HG02763 (cell line): ENCODE measurements at regions not wholly inside any gene's neighbourhood (a gene's known extent, or its start where the extent isn't known, plus 50 kb on each side); places are given as distances from the start of the nearest gene placed in this dataset.
"Not testable (repeated sequence)": the region's sequence is repeated elsewhere in the genome, so short reads cannot be mapped to it uniquely, and the experiment has no call there.

Experiments used
- ATAC-seq: cut with Tn5 transposase; IDR thresholded peaks from one replicate; pipeline ENCODE4 v1.9.1; 2021; ENCODE audit warnings: mild to moderate bottlenecking, moderate library complexity; ENCODE audit not compliant: unreplicated experiment

DNA sequence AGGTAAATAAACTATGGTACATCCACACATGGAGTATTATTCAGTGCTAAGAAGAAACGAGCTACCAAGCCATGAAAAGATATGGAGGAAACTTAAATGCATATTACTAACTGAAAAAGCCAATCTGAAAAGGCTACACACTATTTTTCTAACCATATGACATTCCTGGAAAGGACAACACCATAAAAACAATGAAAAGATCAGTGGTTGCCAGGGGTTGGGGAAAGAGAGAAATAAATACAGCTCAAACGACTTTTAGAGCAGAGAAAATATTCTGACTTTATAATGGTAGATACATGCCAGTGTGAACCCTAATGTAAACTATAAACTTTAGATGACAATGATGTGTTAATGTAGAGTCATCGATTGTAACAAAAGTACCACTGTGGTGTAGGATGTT is 225.9 kb upstream of the BTBD3 start:
- ATAC-seq, result no peak

DNA sequence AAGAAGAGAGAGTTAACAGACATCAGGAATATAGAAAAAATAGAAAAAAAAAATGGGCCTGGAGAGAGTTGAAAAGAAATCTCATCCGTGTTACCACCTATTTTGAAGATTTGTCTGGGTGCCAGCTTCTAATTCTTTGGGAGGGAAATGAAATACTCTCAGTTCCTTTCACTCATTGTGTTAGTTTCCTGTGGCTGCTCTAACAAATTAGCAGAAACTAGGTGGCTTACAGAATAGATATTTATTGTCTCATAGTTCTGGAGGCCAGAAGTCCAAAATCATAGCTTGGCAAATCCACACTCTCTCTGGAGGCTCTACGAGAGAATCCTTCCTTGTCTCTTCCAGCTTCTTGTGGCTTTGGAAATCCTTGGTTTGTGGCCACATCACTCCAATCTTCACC is 225.1 kb upstream of the BTBD3 start:
- ATAC-seq, result no peak

DNA sequence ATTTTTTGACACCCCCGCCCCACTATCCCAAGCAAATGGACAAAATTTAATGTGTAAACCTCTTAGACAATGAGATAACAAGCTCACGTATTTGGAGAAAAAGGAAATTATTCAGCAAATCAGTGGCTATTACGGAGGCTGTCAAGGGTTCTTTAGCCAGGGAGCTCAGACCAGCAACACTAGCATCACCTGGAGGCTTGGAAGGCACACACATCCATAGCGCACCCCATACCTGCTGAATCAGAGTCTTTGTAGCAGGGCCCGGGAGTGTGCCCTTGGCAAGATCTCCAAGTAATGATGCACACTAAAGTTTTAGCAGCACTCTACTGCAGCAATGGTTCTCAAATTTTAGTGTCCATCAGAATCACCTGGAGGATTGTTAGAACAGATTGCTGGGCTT is 223.2 kb upstream of the BTBD3 start:
- ATAC-seq, result no peak

DNA sequence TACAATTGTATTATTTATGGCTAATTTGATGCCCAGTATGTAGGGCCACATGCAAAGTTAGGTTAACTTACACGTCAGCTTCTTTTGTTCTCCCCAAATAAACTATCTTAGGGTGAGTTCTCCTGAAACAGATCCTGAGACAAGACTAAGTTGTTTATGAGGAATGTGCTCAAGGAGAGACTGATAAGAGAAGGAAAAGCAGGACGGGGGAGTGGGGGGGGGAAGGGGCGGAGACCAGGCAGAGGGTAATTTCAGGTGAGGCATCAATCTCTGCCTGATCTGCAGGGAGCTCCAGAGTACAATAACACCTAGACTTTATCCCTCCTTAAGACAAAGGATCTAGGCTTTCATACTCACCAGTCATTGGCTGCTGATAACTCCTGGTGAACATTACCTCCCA is 220.6 kb upstream of the BTBD3 start:
- ATAC-seq, result no peak

DNA sequence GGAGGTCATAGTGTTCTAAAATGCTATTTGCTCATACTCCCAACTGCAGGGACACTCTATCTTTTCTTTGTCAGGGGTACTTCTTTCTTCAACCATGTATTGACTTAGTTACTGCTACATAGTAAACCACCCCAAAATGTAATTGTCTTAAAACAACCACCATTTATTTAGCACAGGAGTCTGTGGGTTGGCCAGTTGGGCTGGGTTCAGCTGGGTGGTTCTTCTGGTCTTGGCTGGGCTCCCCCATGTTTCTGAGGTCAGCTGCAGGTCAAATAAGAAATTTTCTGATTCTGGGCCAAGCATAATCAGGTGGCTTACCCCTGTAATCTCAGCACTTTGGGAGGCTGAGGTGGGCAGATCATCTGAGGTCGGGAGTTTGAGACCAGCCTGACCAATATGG is 220.0 kb upstream of the BTBD3 start:
- no peak for ATAC-seq

DNA sequence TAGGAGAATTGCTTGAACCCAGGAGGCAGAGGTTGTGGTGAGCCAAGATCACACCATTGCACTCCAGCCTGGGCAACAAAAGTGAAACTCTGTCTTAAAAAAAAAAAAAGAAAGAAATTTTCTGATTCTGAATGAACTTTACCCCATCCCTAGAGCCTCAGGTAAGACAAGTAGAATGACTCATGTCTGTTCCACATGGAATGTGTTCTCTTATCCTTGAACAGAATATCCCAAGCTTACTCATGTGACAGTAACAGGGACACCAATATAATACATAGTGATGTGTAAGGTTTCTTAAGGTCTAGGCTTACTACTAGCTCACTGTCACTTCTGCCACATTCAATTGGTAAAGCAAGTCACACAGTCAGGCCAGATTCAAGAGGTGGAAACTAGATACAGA is 219.6 kb upstream of the BTBD3 start:
- no peak for ATAC-seq

DNA sequence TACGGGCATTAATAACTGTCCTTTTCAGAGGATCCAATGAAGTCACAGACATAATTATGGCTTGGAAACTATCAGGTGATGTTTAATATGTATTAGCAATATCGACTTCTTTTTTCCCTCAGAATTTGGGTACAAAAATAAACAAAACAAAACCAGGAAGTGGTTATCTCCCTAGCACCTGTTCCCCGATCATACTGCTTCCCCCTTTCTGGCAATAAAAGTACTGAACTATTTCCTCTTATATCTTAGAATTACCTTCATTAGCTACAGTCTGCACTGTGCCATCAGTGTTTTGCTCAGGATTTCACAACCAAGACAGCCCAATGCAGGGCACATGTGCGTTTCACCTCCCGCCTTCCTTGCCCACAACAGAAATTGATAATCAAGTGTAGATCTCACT is 216.9 kb upstream of the BTBD3 start:
- no peak for ATAC-seq

DNA sequence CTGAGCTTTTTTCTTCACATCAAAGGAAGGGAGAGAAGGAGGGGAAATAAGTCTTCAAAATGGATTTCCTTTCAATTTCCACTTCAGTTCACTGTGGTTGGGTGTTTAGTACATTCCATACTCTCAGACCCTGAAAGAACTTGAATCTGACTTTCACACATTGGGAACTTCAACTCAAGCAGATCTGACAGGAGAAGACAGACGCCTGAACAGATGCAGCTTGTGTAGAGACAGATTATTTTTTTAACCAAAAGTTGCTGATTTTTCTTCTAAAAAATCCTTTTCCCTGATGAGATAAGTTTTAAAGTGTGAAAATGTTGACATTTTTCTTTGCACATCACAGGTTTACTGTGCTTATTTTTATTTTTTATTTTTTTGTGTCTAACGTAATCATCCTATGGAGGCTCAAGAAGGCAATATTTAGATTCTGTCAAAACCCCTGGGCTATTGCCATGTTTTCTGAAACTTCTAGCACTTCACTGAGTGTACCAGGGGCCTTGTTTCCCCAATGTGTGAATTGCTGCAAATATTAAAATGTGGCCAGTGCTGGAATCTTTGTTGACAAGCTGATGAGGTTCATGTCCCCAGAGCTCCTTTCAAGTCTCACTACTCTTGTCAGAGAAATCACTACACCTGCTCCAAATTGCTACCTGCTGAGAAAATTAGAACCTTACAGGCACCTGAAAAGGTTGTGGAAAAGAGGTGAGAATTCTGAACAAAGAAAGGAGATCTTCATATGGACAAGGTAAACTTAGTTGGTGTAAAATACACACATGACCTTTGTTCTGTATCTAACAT is 214.8 kb upstream of the BTBD3 start:
- ATAC-seq, result no peak

DNA sequence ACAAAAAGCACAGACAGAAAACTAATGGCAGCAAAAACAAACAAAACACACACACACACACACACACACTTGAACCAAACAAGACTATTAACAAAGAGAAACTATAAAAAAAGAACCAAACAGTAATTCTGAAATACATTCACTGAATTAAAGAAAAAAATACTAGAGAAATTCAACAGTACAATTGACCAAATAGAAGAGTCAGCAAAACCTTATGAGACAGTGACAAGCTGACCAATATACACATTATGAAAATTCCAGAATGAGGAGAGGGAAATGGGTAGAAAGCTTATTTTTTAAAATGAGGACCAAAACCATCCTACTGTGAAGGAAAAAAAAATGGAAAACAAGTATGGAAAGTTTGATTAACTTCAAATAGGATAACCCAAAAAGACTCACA is 212.2 kb upstream of the BTBD3 start:
- ATAC-seq, result no peak

DNA sequence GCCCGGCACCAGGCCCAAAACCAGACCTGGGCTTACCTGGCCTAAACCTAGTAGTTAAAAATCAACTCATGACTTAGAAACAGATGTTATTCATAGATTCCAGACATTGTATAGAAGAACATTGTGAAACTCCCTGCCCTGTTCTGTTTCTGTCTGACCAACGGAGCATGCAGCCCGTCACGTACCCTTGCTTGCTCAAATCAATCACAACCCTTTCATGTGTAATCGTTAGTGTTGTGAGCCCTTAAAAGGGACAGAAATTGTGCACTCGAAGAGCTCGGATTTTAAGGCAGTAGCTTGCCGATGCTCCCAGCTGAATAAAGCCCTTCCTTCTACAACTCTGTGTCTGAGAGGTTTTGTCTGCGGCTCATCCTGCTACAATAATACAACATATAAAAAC is 209.5 kb upstream of the BTBD3 start:
- ATAC-seq, result not testable (repeated sequence)

DNA sequence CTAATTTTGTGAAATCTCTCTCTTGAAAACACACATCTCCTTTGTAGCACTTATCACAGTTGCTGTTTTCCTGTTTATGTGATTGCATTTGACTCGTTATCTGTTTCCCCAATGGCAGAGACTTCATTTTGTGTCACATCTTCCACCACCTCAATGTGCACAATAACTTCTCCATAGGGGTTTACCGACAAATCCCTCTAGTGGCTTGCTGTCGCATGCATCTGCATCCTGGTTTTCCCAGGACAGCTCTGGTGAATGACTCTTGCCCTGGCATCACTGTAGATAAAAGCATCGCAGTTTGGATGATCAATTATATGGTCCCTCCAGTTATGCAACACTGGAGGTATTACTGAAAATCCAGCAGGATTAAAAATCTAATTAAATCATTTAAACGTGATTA is 206.5 kb upstream of the BTBD3 start:
- ATAC-seq, result no peak

DNA sequence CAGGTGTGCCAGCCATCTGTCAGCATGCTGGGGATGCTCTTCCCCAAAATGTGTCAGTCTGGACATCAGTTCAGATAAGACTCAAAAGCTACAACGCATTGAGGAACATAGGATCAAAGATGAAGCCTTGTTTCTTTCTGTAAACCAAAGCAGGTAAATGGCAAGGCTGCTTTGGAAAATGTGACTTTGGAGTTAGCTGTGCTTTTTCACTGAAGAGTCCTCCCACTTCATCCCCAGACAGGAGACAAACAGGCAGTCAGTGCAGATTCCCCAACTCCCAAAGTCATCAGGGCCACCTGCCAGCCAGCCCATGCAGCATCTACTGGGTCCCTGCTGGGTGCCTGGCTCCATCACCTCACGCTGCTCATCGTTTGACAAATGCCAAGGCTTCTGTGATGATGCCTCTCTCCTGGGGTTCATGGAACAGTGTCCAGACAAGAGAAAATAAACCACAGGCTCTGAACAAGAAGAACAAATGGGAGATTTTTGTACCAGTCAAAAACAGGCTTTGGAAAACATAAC is 205.0 kb upstream of the BTBD3 start:
- no peak for ATAC-seq

DNA sequence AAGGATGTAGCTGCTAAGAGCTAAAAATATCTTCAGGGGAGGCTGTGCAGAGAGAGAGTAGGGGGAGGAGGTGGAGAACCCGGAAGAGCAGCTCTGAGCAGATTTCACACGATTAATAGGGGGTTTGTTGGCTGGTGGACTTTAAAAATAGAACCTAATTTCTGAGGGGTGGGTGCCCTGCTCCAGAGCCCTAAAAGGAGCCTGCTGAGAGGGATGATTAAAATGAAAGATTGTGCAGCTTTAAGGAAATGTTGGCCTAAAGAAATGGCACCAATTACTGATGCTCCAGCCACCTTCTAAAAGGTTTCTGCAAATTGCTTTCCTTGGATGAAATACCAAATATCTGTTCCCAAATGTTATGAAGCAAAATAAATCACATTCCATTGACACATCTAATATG is 202.8 kb upstream of the BTBD3 start:
- ATAC-seq, result no peak

DNA sequence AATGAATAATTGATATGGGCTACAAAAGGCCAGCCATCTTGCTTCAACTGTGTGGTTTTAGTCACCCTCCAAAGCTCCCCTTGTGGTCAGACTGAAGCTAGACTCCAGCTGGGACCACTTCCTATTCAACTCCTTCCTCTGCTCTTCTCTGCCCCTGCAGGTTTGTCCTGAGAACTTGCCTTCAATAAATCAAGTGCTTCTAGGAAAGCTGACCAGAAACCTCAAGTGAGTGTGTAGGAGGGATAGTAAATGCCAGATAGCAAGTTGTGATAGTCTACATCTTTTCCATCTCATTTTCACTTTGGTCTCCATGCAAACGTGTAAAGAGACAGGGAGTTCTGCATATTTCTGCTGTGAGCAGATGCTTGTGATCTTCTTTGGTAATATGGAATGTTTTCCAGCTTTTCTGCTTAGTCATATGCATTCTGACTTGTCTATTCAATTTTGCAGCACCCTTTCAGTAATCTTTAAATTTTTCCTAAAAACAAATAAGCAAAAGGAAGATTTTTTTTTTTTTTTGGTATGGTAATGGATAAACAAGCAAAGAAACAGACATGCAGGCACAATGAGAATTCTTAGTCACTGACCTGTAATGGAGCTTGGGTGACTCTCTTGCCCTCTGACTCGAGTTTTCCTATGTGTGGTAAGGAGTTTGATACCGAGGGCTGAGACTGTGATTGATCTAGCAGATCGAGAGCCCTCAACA is 201.3 kb upstream of the BTBD3 start:
- ATAC-seq, result no peak

DNA sequence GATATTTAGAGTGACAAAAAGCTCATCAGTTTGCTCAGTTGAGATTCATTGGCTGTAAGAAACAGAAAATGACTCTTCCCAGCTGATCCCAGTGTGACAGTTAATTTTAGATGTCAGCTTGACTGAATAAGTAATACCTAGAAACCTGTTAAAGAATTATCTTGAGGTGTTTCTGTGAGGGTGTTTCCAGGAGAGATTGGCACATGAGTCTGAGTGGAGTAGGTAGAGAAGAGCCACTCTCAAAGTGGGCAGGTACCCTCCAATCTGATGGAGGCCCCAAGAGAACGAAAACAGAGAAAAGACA is 200.8 kb upstream of the BTBD3 start:
- no peak for ATAC-seq

DNA sequence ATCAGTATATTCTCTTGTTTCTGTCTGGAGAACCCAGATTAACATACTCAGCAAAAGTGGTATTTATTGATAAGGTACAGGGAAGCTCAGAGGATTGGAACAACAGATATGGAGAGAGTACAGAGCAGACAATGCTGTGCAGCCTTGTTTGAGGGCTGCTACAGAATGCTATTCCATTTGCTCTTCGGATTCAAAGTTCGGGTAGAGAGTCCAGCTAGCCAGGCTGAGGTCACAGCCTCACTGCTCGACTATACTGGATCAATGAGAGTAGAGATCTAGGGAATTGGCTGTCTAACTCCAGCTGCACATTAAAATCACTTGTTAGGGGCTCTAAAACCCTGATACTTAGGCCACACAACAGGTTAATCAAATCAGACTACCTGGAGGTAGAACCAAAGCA is 200.1 kb upstream of the BTBD3 start:
- ATAC-seq, result no peak

DNA sequence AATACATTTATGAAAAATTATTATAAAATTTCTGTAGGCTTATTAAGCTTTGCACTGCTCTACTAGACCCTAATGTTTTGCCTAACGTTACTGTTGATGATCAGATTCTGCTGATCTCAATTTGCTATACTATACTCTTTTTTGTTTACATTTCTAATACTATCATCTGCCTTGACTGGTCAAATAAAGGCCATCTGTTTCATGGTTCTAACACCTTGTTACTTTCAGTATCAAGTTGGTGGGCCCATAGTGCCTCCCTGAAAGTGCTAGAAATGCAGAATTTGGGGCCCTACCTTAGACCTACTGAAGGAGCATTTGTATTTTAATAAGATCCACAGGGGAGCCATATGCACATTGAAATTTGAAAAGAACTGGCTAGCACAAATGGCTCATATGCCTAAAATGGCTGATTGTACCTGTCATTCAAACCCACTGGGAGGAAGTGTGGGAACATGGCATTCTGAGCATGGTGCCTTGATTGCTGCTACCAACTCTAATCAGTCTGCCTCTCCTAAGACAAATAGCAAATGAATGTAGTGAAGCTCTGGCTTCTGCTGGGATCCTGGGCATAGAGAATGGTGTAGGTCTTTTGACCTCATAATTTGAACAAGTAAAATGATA is 199.1 kb upstream of the BTBD3 start:
- no peak for ATAC-seq

DNA sequence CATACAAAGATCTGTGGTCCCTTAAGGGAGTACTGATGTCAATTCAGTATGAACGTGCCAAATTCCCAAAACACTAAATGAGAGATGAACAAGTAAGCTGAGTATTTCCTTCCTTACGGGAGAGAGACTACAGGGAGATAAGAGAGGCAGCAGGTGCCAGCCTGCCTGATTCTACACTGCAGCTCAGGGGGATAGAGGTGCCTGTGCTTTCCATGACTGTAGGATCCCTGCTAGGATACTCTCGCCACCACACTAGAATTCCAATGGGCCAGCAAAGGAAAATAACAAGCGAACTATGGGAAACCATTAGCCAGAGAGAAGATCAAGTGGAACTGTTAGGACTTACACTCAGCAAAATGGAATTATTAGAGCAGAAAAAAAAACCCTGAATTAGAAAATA is 198.5 kb upstream of the BTBD3 start:
- ATAC-seq, result no peak

DNA sequence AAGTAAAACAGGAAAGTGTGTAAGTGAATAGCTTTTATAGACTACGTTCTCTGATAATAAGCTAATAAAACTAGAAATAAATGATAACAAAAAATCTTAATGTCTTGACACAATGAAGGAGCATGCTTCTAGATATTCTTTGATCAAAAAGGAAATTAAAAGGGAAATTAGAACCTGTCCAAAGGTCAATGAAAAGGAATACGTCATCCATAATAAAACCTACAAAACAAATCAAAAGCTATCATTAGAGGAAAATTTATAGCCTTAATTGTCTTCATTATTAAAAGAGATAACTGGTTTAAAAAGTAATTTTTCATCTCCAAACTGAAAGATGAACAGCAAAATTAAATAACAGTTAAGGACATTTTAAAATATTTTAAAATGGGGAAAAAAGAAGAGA is 196.3 kb upstream of the BTBD3 start:
- ATAC-seq, result no peak

DNA sequence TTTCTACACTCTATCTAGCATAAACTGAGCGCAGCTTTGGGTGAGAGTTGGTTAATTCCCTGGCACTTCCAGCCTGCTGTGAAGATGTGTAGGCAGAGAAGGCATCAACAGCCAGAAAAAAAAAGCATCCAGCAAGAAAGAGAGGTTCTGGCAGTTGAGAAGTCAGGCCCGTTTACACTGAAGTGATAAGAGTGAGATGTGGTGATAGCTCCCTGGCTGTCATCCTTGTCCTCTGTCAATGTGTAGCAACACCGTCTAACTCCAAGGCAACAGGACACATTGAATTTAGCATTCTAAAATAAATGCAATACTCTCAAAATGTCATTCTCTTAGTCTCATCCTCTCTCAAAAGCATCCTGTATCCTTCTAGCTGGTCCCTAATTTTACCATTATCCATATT is 193.6 kb upstream of the BTBD3 start:
- no peak for ATAC-seq

DNA sequence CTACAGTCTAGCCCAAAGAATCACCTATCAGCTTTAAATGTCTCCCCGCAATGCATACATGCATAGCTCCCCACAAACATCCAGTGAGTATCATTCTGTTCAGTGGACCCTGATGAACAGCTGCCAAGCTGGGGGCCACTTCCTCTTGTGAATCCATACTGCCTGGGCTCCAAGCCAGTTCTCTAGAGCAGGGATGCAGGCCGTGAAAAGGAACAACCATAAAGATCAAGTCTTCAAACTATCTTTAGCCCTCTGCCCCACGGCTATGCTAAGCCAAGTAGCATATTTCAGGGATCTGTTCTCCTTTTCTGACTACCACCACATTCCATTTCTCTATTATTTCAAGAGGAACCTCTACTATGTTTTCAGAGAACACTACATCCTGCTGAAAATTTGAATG is 191.7 kb upstream of the BTBD3 start:
- no peak for ATAC-seq

DNA sequence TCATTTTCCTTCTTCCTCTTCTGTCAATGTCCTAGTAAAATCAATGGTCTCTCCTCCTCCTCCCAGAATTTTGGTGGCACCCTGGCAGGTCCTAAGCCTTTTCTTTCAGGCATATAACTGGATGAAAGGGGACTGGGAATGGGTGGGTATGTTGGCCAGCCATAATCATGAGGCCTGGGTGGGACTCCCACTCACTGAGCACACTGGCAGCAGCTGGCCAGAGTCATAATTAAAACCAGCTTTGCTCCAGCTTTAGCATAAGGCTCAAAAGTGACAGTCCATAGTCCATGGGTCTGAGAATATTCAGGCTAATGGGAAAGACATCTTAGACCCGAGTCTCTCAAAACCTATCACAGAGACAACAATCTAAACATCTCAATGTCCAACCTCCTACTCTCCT is 190.0 kb upstream of the BTBD3 start:
- ATAC-seq, result no peak
